Hematopoietic multipotent progenitor cell treated with erythropoietin and hydrocortisone succinate and interleukin-3 and kit ligand, for 6 days (in vitro differentiated cells): ENCODE measurements at regions not wholly inside any gene's neighbourhood (a gene's known extent, or its start where the extent isn't known, plus 50 kb on each side); places are given as distances from the start of the nearest gene placed in this dataset.

Source experiments
- DNase-seq: peaks from one replicate; pipeline ENCODE4 v3.0.0-alpha.2; 2015

DNA sequence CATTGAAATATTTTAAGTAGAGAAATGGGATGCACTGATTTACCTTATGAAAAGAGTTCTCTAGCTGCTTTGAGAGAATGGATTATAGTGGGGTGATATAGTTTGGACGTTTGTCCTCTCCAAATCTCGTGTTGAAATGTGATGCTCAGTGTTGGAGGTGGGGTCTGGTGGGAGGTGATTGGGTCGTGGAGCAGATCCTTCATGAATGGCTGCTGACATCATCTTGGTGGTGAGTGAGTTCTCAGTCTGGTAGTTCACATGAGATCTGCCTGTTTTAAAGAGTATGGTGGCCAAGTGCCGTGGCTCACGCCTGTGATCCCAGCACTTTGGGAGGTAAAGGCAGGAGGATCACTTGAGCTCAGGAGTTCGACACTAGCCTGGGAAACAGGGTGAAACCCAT, 58.7 kb upstream of the SH3RF3 start:
- no peak for DNase-seq

- DNase-seq, result no peak
These were observed 59.4 kb upstream of the SH3RF3 start for GRCh38 chr2:109069331-109070194.

GRCh38 chr2:109068811-109069210, 60.2 kb upstream of the SH3RF3 start:
- no peak for DNase-seq

- DNase-seq, result no peak
These were observed 61.3 kb upstream of the SH3RF3 start for GRCh38 chr2:109067631-109068125.

DNA sequence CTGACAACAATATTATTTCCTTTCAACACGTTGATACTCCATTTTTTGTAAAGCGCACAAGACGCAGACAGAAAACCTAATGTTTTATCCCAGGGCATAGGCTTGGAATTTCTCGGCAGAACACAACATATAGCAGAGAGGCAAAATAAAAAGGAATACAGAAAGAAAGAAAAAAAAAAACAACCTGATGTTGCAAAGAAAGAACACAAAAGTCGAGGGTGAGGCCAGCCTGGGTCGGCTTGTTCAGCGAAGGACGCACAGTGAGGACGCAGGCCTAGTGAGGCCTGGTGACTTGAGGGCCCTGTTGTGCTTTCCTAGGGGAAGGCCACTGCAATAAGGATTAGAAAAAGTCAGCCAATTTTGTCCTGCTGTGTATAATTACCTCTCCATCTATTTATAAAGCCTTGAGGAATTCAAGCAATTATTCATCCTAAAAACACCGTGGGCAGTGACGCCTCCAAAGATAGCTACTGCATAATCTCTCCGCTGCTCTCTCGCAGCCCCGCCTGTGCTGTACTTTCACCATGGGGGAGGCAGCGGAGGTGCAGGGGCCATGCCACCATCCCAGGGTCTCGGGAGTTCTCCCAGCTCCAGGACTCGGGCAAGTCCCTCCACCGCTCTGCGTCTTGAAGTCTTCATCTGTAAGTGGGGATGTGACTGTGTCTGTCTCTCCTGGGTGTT, 61.9 kb upstream of the SH3RF3 start:
- no peak for DNase-seq

DNA sequence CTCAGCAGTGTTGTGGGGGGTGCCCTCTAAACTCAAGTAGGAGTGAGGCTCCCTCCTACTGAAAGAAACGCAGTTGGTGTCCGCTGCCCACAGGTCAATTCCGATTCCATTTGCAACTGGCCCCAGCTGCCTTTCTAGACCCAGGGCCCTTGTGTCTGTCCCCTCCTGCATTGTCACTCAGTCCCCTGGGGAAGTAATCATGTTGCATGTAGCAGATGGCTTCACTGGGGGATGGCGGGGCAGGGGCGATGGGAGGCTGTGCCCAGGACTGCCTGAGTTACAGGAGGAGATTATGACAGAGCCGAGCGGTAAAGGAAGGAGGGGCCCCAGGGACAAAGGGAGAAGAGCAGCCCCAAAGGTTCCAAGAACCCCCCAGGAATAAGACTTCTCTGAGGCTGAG, 62.5 kb upstream of the SH3RF3 start:
- no peak for DNase-seq

DNA sequence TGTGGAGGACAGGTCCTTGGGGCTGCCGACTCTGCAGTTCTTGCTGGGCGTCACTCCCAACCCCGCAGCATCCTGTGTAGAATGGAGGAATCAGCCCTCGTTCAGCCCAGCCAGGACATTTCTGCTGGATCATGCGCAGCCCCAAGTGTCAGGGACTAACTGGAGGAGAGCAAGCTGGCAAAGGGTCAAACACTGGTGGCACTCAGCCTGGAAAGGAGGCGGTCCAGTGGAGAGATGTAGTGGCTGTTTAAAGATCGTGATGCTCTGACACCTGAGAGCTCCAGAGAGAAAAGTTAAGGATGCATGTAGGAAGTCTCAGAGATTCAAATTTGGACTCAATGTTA, 63.6 kb upstream of the SH3RF3 start:
- no peak for DNase-seq

- no peak for DNase-seq
These were observed 64.2 kb upstream of the SH3RF3 start for GRCh38 chr2:109064660-109065390.

- no peak for DNase-seq
These were observed 65.9 kb upstream of the SH3RF3 start for GRCh38 chr2:109062859-109063700.

- DNase-seq, result no peak
These were observed 66.7 kb upstream of the SH3RF3 start for GRCh38 chr2:109062145-109062858.

- no peak for DNase-seq
These were observed 67.3 kb upstream of the SH3RF3 start for GRCh38 chr2:109061736-109062135.

- no peak for DNase-seq
These were observed 68.5 kb upstream of the SH3RF3 start for GRCh38 chr2:109060496-109060895.

GRCh38 chr2:109059474-109060165, 69.4 kb upstream of the SH3RF3 start:
- DNase-seq, result no peak

DNA sequence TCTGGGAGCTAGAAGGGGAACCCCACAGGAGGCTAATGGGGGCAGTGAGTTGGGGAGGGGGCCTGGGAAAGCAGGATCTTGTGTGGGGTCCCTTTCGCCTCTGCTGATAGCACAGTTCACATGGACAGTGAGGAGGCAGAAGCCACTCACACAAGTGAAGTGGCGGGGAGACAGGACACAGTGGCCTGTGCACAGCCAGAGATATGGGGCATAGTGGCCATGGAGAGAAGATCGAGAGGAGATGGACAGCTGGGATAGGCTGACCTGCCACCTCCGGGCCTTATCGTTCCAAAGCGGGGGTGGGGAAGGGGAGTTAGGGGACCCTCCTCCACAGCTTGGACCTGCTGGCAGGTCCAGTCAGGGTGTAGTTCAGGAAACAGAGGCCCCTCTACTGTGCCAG, 69.8 kb upstream of the EDAR start:
- no peak for DNase-seq

GRCh38 chr2:109058191-109058632, 69.2 kb upstream of the EDAR start:
- no peak for DNase-seq

GRCh38 chr2:109057686-109058085, 68.7 kb upstream of the EDAR start:
- no peak for DNase-seq

GRCh38 chr2:109055435-109055834, 66.4 kb upstream of the EDAR start:
- no peak for DNase-seq

GRCh38 chr2:109054865-109055264, 65.8 kb upstream of the EDAR start:
- no peak for DNase-seq

- DNase-seq, result no peak
These were observed 64.7 kb upstream of the EDAR start for GRCh38 chr2:109053716-109054115.

- DNase-seq, result no peak
These were observed 63.9 kb upstream of the EDAR start for GRCh38 chr2:109052922-109053321.

DNA sequence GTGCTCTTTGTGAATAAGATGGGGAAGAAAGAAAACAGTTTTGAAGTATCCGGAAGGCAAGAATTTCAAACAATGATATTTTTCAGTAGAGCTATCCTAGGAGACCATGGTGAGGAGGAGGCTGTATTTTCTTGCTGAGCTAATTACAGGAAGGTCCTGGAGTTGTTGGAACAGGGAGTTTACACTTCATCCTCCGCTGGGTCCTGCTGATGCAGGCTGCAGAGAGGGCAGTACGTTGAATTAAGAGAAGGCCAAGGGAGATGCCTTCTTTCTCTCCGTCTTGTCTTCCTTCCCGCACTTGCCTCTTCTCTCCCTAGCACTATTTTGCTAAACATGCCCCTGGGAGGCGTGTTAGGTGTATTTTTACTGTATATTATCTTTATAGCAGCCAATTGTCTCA, 60.0 kb upstream of the EDAR start:
- no peak for DNase-seq
